ENCODE measurements at regions not wholly inside any gene's neighbourhood (a gene's known extent, or its start where the extent isn't known, plus 50 kb on each side); places are given as distances from the start of the nearest gene placed in this dataset.

DNA sequence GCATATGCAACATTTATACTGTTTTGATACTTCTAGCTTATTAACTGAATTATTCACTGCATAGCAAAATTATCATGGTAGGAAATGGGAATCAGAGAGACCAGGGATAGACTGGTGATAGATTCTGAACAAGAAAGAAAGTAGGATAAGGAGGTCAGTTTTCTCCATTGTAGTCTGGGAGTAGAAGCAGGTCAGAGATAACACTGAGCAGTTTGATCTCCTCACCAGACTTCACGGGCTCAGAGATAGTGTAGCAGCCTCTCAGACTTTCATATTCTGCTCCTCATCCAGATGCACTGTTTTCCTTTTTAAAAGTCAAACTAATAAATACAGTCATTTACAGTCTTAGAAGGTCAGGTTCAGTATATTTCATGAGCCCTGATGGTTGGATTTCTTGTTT lies 56.0 kb upstream of the MYO16 start:
- DNase-seq (ENCODE audit: insufficient read length, low spot score) (no peak), FAIRE-seq (no peak)
- TF ChIP-seq POLR2A (IDR thresholded peaks at IDR 0.05; ENCODE audit: low read depth, low read length) (no peak), SPI1 (IDR thresholded peaks at IDR 0.05; ENCODE audit: low read depth, low read length) (no peak), POLR2AphosphoS5 (IDR thresholded peaks at IDR 0.05; ENCODE audit: low read depth, low read length) (no peak), TAF1 (IDR thresholded peaks at IDR 0.05; ENCODE audit: low read depth, low read length) (no peak), POU2F2 (IDR thresholded peaks at IDR 0.05; ENCODE audit: low read depth, low read length) (no peak), PAX5 (IDR thresholded peaks at IDR 0.05; ENCODE audit: insufficient read depth, low read length, severe bottlenecking) (no peak)

GRCh38 chr13:108574856-108575255 lies 54.6 kb upstream of the MYO16 start:
- peak; percentile 9 for FAIRE-seq

GRCh38 chr13:108575430-108575829 lies 54.0 kb upstream of the MYO16 start:
- DNase-seq (ENCODE audit: insufficient read length, low spot score) (no peak), FAIRE-seq (no peak)
- TF ChIP-seq TAF1 (IDR thresholded peaks at IDR 0.05; ENCODE audit: low read depth, low read length) = no peak
- TF ChIP-seq POU2F2 (IDR thresholded peaks at IDR 0.05; ENCODE audit: low read depth, low read length) = no peak
- no peak for TF ChIP-seq POLR2A (IDR thresholded peaks at IDR 0.05; ENCODE audit: low read depth, low read length)
- no peak for TF ChIP-seq POLR2AphosphoS5 (IDR thresholded peaks at IDR 0.05; ENCODE audit: low read depth, low read length)
- no peak for TF ChIP-seq PAX5 (IDR thresholded peaks at IDR 0.05; ENCODE audit: insufficient read depth, low read length, severe bottlenecking)
- TF ChIP-seq SPI1 (IDR thresholded peaks at IDR 0.05; ENCODE audit: low read depth, low read length) = no peak

More at GRCh38 chr13:108574856-108575255, 54.6 kb upstream of the MYO16 start:
- DNase-seq (ENCODE audit: insufficient read length, low spot score) = no peak
- TF ChIP-seq POU2F2 (IDR thresholded peaks at IDR 0.05; ENCODE audit: low read depth, low read length) (no peak), PAX5 (IDR thresholded peaks at IDR 0.05; ENCODE audit: insufficient read depth, low read length, severe bottlenecking) (no peak), TAF1 (IDR thresholded peaks at IDR 0.05; ENCODE audit: low read depth, low read length) (no peak), SPI1 (IDR thresholded peaks at IDR 0.05; ENCODE audit: low read depth, low read length) (no peak), POLR2A (IDR thresholded peaks at IDR 0.05; ENCODE audit: low read depth, low read length) (no peak), POLR2AphosphoS5 (IDR thresholded peaks at IDR 0.05; ENCODE audit: low read depth, low read length) (no peak)
